ENCODE measurements at regions not wholly inside any gene's neighbourhood (a gene's known extent, or its start where the extent isn't known, plus 50 kb on each side); places are given as distances from the start of the nearest gene placed in this dataset.

DNA sequence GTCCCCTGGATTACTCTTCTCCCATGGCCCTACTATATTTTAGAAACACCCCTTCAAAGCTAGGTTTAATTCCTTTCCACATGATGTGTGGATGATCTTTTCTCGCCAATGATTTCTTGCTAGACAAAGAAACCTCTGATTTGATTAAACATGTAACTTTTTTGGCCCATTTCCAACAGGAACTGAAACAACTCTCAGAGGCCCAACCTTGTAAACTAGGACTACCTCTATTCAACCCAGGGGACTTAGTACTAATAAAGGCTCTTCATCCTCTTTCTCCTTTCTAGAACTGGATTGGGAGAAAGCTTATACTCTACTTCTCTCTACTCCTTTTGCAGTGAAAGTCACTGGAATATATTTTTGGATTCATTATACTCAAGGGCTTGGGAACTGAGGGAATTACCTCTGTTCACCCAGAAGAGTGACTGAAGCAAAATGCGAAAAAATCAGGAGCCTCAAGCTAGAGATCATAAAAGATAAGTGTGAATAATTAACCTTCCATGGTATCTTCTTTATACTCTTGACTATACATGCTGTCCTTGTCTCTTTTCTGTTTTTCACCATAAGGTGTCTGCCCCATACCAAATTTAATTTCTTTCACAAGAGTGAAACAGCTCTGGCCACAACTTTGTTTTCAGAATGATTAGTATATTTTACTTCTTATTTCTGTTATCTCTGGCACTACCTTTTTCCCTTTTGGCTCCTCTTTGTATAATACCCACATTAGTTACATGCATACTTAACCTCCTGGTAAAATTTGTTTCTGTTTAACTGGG lies 977.6 kb downstream of the SLITRK5 start:
- H3K4me3 ChIP-seq = no peak overlapping the region
- no peak overlapping the region for H3K27ac ChIP-seq
- no peak for DNase-seq (ENCODE audit: low spot score in 2 of 2)
- no peaks in the 10 kb centered on the region for H3K27me3 ChIP-seq
- H3K4me1 ChIP-seq = no peaks in the 10 kb centered on the region
- H3K9me3 ChIP-seq = no peaks in the 10 kb centered on the region
- TF ChIP-seq, protein P1, sequence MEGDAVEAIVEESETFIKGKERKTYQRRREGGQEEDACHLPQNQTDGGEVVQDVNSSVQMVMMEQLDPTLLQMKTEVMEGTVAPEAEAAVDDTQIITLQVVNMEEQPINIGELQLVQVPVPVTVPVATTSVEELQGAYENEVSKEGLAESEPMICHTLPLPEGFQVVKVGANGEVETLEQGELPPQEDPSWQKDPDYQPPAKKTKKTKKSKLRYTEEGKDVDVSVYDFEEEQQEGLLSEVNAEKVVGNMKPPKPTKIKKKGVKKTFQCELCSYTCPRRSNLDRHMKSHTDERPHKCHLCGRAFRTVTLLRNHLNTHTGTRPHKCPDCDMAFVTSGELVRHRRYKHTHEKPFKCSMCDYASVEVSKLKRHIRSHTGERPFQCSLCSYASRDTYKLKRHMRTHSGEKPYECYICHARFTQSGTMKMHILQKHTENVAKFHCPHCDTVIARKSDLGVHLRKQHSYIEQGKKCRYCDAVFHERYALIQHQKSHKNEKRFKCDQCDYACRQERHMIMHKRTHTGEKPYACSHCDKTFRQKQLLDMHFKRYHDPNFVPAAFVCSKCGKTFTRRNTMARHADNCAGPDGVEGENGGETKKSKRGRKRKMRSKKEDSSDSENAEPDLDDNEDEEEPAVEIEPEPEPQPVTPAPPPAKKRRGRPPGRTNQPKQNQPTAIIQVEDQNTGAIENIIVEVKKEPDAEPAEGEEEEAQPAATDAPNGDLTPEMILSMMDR (IDR thresholded peaks at IDR 0.05) = no peak
- intact Hi-C loops (cut with DNase I) = no loop called here
- no peaks in the 10 kb centered on the region for H3K36me3 ChIP-seq

DNA sequence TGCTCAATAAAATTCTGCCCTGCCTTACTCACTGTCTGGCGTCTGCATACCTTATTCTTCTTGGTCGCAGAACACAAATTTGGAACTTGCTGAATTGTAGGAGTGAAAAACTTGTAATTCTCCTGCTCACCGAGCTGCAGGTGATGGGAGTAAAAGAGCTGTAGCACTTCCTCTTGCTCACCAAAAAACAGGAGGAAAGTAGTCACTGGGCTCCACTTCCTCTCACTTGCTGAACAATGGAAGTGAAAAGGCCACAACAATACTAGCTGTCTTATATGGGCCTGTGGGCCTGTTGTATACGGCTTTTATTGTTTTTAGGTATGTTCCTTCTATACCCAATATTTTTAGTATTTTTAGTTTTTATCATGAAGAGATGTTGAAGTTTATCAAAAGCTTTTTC lies 978.7 kb downstream of the SLITRK5 start:
- intact Hi-C loops (cut with DNase I) = no loop called here
- Histone ChIP-seq H3K9me3 (no peaks in the 10 kb centered on the region), H3K36me3 (no peaks in the 10 kb centered on the region), H3K4me3 (no peak overlapping the region), H3K4me1 (no peaks in the 10 kb centered on the region), H3K27me3 (no peaks in the 10 kb centered on the region), H3K27ac (no peak overlapping the region)
- TF ChIP-seq, protein P1 (IDR thresholded peaks at IDR 0.05) = no peak
- DNase-seq (ENCODE audit: low spot score in 2 of 2) = no peak

DNA sequence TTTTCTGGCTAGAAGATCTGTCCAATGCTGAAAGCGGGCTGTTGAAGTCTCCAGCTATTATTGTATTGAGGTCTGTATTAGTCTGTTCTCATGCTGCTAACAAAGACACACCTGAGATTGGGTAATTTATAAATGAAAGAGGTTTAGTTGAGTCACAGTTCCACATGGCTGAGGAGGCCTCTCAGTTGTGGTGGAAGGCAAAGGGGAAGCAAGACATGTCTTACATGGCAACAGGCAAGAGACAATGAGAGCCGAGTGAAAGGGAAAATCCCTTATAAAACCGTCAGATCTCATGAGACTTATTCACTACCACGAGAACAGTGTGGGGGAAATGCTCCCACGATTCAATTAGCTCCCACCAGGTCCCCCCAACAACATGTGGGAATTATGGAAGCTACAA lies 980.4 kb downstream of the SLITRK5 start:
- no peak overlapping the region for H3K4me3 ChIP-seq
- no peak for DNase-seq (ENCODE audit: low spot score in 2 of 2)
- no peaks in the 10 kb centered on the region for H3K27me3 ChIP-seq
- no peak overlapping the region for H3K27ac ChIP-seq
- intact Hi-C loops (cut with DNase I) = no loop called here
- H3K9me3 ChIP-seq = no peaks in the 10 kb centered on the region
- no peaks in the 10 kb centered on the region for H3K4me1 ChIP-seq
- TF ChIP-seq, protein P1 (IDR thresholded peaks at IDR 0.05) = no peak
- H3K36me3 ChIP-seq = no peaks in the 10 kb centered on the region

DNA sequence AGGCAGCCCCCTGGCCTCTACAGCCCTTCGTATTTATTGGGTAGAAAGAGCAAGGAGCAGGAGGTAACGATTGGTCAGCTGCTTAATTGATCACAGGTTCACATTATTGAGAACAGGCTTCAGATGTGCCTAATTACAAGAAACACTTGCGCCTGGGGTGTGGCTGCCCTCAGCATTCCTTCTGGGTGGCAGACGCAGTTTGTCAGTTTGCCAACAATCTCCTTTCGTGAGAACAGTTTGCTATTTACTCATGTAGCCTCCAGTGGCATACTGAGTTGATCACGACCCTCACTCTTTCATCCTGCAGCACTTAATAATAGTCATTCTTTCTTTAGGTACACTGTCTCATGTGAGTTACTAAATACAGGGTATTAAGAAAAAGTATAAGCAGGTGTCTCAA lies 985.6 kb downstream of the SLITRK5 start:
- no peak overlapping the region for H3K27ac ChIP-seq
- TF ChIP-seq, protein P1 (IDR thresholded peaks at IDR 0.05) = no peak
- no peaks in the 10 kb centered on the region for H3K4me1 ChIP-seq
- intact Hi-C loops (cut with DNase I) = no loop called here
- H3K36me3 ChIP-seq = no peaks in the 10 kb centered on the region
- H3K9me3 ChIP-seq = no peaks in the 10 kb centered on the region
- no peak overlapping the region for H3K4me3 ChIP-seq
- DNase-seq (ENCODE audit: low spot score in 2 of 2) = no peak
- H3K27me3 ChIP-seq = no peaks in the 10 kb centered on the region

DNA sequence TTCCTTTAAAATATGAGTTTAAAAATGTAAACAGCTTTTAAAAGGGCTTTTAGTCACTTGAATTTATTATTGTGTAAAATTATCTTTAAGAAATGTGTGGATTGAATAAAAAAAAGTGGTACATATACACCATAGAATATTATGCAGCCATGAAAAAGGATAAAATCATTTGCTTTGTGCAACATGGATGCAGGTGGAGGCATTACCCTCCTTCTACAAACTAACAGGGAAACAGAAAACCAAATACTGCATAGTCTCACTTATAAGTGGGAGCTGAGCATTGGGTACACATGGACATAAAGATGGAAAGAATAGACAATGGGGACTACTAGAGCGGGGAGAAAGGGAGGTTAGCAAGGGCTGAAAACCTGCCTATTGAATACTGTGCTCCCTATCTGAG lies 999.3 kb downstream of the SLITRK5 start:
- Histone ChIP-seq H3K9me3 (no peaks in the 10 kb centered on the region), H3K36me3 (no peaks in the 10 kb centered on the region), H3K27me3 (no peaks in the 10 kb centered on the region), H3K4me3 (no peak overlapping the region), H3K4me1 (no peaks in the 10 kb centered on the region), H3K27ac (no peak overlapping the region)
- TF ChIP-seq, protein P1 (IDR thresholded peaks at IDR 0.05) = no peak
- intact Hi-C loops (cut with DNase I) = no loop called here
- DNase-seq (ENCODE audit: low spot score in 2 of 2) = no peak

DNA sequence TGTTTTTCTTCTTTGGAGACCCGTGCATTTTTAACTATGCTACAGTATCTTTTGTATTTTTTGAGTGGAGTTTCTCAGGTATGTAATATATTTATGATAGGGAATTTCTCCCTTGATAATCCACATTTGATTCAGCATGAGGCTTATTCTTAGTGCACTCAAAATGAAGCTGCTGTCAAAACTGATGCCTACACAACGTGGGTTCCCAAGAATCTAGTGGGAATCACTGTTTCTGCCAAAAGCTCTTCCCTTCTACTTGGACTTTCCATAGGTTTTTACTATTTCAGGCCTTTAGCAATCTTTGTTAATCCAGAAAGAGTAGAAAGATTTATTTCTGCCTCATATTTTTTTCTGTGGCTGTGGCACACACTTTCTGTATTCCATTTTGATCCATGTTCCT lies 1003.7 kb downstream of the SLITRK5 start:
- DNase-seq (ENCODE audit: low spot score in 2 of 2) = no peak
- H3K27me3 ChIP-seq = no peaks in the 10 kb centered on the region
- no peaks in the 10 kb centered on the region for H3K4me1 ChIP-seq
- H3K36me3 ChIP-seq = no peaks in the 10 kb centered on the region
- intact Hi-C loops (cut with DNase I) = no loop called here
- no peak overlapping the region for H3K4me3 ChIP-seq
- TF ChIP-seq, protein P1 (IDR thresholded peaks at IDR 0.05) = no peak
- no peak overlapping the region for H3K27ac ChIP-seq
- no peaks in the 10 kb centered on the region for H3K9me3 ChIP-seq
